ENCODE measurements at regions not wholly inside any gene's neighbourhood (a gene's known extent, or its start where the extent isn't known, plus 50 kb on each side); places are given as distances from the start of the nearest gene placed in this dataset.

DNA sequence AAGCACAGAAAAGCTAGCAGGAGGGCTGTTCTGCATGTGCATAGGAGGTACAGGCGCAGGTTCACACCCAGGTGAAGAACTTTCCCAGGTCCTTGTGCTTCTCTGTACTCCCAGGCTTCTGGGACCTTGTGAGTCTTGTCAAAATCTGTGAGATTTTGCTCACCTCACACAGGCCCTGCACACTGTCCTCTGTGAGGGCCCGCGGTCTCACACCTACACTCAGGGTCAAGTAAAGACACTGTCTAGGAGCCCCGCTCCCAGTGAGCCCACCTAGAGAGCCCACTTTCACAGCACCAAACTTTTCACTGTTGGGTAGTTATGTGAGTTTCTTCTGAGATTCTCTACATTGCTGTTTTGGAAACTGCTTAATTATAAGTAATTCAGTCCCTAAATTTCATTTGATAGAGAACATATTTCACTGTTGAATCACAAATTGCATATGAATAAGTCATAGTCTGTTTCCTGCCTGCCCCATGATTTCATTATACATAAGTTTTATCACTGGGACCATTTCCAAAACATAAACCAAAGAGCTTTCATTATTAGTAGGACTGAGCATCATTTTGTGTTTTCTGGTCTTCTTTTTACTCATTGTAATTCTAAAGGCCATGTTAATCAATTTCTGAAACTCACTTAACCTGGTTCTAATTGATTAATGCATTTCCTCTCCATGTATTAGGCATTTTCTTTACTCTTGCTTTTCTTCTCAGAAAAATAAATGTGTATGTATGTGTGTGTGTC lies 234.2 kb upstream of the SPOPL start:
- H4K20me1 ChIP-seq (ENCODE audit: insufficient read depth, low read length) = no peaks in the 10 kb centered on the region
- no peaks in the 10 kb centered on the region for H3K9me3 ChIP-seq (ENCODE audit: insufficient read depth, low read depth, low read length)
- Mint-ChIP-seq H3K9me3 (ENCODE audit: unreplicated experiment) (peaks cover 8% of the 10 kb centered on the region), H3K4me1 (ENCODE audit: low read depth, unreplicated experiment) (peaks cover 17% of the 10 kb centered on the region), H3K27ac (ENCODE audit: unreplicated experiment) (peak overlapping the region; percentile 30), H3K27me3 (ENCODE audit: low read depth, unreplicated experiment) (no peaks in the 10 kb centered on the region), H3K36me3 (ENCODE audit: low read depth, unreplicated experiment) (no peaks in the 10 kb centered on the region), H3K4me3 (ENCODE audit: unreplicated experiment) (no peak overlapping the region)
- FAIRE-seq (peak; percentile 52), DNase-seq (ENCODE audit: low read depth) (peak; percentile 81)
- peak overlapping the region; percentile 62 for H3K4me2 ChIP-seq (ENCODE audit: low read length)
- no peak overlapping the region for H3K4me3 ChIP-seq (ENCODE audit: insufficient read depth, low read depth, low read length)
- H3K27me3 ChIP-seq (ENCODE audit: insufficient read depth, low read length) = no peaks in the 10 kb centered on the region
- no peaks in the 10 kb centered on the region for H3K36me3 ChIP-seq (ENCODE audit: insufficient read depth, low read length)
- peak overlapping the region; percentile 7 for H3K9ac ChIP-seq (ENCODE audit: low read length)
- H3K4me1 ChIP-seq (ENCODE audit: insufficient read depth, low read length) = peaks cover 14% of the 10 kb centered on the region
- no peaks in the 10 kb centered on the region for H3K79me2 ChIP-seq (ENCODE audit: insufficient read depth, low read length)
- peak overlapping the region; percentile 22 for H2AFZ ChIP-seq (ENCODE audit: low read depth, low read length)
- H3K27ac ChIP-seq (ENCODE audit: low read depth, low read length) = peak overlapping the region; percentile 72
- TF ChIP-seq, protein P1, sequence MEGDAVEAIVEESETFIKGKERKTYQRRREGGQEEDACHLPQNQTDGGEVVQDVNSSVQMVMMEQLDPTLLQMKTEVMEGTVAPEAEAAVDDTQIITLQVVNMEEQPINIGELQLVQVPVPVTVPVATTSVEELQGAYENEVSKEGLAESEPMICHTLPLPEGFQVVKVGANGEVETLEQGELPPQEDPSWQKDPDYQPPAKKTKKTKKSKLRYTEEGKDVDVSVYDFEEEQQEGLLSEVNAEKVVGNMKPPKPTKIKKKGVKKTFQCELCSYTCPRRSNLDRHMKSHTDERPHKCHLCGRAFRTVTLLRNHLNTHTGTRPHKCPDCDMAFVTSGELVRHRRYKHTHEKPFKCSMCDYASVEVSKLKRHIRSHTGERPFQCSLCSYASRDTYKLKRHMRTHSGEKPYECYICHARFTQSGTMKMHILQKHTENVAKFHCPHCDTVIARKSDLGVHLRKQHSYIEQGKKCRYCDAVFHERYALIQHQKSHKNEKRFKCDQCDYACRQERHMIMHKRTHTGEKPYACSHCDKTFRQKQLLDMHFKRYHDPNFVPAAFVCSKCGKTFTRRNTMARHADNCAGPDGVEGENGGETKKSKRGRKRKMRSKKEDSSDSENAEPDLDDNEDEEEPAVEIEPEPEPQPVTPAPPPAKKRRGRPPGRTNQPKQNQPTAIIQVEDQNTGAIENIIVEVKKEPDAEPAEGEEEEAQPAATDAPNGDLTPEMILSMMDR (IDR thresholded peaks at IDR 0.05; ENCODE audit: insufficient read depth, low read depth, low read length) = no peak
- no peak for TF ChIP-seq EZH2 (IDR thresholded peaks at IDR 0.05; ENCODE audit: insufficient read depth, low read length)

DNA sequence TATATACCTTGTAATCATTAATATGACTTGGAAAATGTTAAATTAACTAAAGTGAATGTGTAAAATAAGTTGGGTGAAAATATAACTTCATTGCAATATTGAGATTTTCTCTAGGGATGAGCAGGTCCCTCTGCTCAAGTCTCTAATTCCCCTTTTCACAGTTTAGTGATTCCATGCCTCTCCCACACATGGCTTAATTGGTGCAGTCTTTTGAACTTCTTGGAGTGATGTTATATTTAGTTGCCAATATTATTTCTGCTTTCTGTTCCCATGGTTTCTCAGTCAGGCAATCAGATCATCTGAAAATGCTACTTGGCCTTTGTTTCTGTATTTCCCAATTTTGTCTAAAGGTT lies 233.7 kb upstream of the SPOPL start:
- Mint-ChIP-seq H3K4me1 (ENCODE audit: low read depth, unreplicated experiment) (peaks cover 21% of the 10 kb centered on the region), H3K27me3 (ENCODE audit: low read depth, unreplicated experiment) (no peaks in the 10 kb centered on the region), H3K27ac (ENCODE audit: unreplicated experiment) (peak overlapping the region; percentile 30), H3K9me3 (ENCODE audit: unreplicated experiment) (peaks cover 4% of the 10 kb centered on the region), H3K36me3 (ENCODE audit: low read depth, unreplicated experiment) (no peaks in the 10 kb centered on the region), H3K4me3 (ENCODE audit: unreplicated experiment) (no peak overlapping the region)
- TF ChIP-seq EZH2 (IDR thresholded peaks at IDR 0.05; ENCODE audit: insufficient read depth, low read length) = no peak
- TF ChIP-seq, protein P1 (IDR thresholded peaks at IDR 0.05; ENCODE audit: insufficient read depth, low read depth, low read length) = no peak
- peaks cover 14% of the 10 kb centered on the region for H3K4me1 ChIP-seq (ENCODE audit: insufficient read depth, low read length)
- DNase-seq (ENCODE audit: low read depth) (no peak), FAIRE-seq (no peak)
- H3K79me2 ChIP-seq (ENCODE audit: insufficient read depth, low read length) = no peaks in the 10 kb centered on the region
- H3K4me3 ChIP-seq (ENCODE audit: insufficient read depth, low read depth, low read length) = no peak overlapping the region
- H2AFZ ChIP-seq (ENCODE audit: low read depth, low read length) = no peak overlapping the region
- no peaks in the 10 kb centered on the region for H4K20me1 ChIP-seq (ENCODE audit: insufficient read depth, low read length)
- H3K4me2 ChIP-seq (ENCODE audit: low read length) = peak overlapping the region; percentile 62
- no peak overlapping the region for H3K9ac ChIP-seq (ENCODE audit: low read length)
- H3K27ac ChIP-seq (ENCODE audit: low read depth, low read length) = peak overlapping the region; percentile 1
- H3K36me3 ChIP-seq (ENCODE audit: insufficient read depth, low read length) = no peaks in the 10 kb centered on the region
- H3K27me3 ChIP-seq (ENCODE audit: insufficient read depth, low read length) = no peaks in the 10 kb centered on the region
- H3K9me3 ChIP-seq (ENCODE audit: insufficient read depth, low read depth, low read length) = no peaks in the 10 kb centered on the region

DNA sequence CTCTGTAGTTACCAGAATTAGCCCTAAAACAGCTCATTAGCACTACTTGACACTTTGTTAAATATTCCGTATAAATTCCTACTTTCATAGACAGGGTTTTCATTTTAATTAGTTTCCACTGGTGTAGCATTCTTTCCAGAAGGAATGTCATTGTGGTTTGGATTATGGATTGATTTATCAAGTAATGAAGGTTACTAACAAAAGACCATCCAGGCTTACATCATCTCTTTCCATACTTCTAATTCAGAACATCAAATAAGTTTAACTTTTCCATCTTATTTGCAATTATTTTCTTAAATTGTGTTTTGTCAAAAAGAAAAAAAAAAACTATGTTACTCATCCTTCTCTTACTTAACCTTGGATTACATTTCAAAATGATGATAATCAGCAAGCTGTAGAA lies 231.8 kb upstream of the SPOPL start:
- H3K27ac Mint-ChIP-seq (ENCODE audit: unreplicated experiment) = no peak overlapping the region
- DNase-seq (ENCODE audit: low read depth) (peak; percentile 65), FAIRE-seq (no peak)
- no peak overlapping the region for H3K27ac ChIP-seq (ENCODE audit: low read depth, low read length)
- H3K9me3 Mint-ChIP-seq (ENCODE audit: unreplicated experiment) = peaks cover 7% of the 10 kb centered on the region
- no peaks in the 10 kb centered on the region for H3K27me3 ChIP-seq (ENCODE audit: insufficient read depth, low read length)
- peaks cover 28% of the 10 kb centered on the region for H3K4me1 Mint-ChIP-seq (ENCODE audit: low read depth, unreplicated experiment)
- no peak overlapping the region for H2AFZ ChIP-seq (ENCODE audit: low read depth, low read length)
- no peak overlapping the region for H3K4me2 ChIP-seq (ENCODE audit: low read length)
- no peaks in the 10 kb centered on the region for H3K36me3 ChIP-seq (ENCODE audit: insufficient read depth, low read length)
- peaks cover 20% of the 10 kb centered on the region for H3K4me1 ChIP-seq (ENCODE audit: insufficient read depth, low read length)
- H3K9me3 ChIP-seq (ENCODE audit: insufficient read depth, low read depth, low read length) = no peaks in the 10 kb centered on the region
- TF ChIP-seq, protein P1 (IDR thresholded peaks at IDR 0.05; ENCODE audit: insufficient read depth, low read depth, low read length) = no peak
- TF ChIP-seq EZH2 (IDR thresholded peaks at IDR 0.05; ENCODE audit: insufficient read depth, low read length) = no peak
- H3K4me3 ChIP-seq (ENCODE audit: insufficient read depth, low read depth, low read length) = no peak overlapping the region
- H4K20me1 ChIP-seq (ENCODE audit: insufficient read depth, low read length) = no peaks in the 10 kb centered on the region
- H3K36me3 Mint-ChIP-seq (ENCODE audit: low read depth, unreplicated experiment) = no peaks in the 10 kb centered on the region
- no peaks in the 10 kb centered on the region for H3K79me2 ChIP-seq (ENCODE audit: insufficient read depth, low read length)
- no peak overlapping the region for H3K9ac ChIP-seq (ENCODE audit: low read length)
- H3K27me3 Mint-ChIP-seq (ENCODE audit: low read depth, unreplicated experiment) = no peaks in the 10 kb centered on the region
- H3K4me3 Mint-ChIP-seq (ENCODE audit: unreplicated experiment) = no peak overlapping the region
